ENCODE measurements at regions not wholly inside any gene's neighbourhood (a gene's known extent, or its start where the extent isn't known, plus 50 kb on each side); places are given as distances from the start of the nearest gene placed in this dataset.

DNA sequence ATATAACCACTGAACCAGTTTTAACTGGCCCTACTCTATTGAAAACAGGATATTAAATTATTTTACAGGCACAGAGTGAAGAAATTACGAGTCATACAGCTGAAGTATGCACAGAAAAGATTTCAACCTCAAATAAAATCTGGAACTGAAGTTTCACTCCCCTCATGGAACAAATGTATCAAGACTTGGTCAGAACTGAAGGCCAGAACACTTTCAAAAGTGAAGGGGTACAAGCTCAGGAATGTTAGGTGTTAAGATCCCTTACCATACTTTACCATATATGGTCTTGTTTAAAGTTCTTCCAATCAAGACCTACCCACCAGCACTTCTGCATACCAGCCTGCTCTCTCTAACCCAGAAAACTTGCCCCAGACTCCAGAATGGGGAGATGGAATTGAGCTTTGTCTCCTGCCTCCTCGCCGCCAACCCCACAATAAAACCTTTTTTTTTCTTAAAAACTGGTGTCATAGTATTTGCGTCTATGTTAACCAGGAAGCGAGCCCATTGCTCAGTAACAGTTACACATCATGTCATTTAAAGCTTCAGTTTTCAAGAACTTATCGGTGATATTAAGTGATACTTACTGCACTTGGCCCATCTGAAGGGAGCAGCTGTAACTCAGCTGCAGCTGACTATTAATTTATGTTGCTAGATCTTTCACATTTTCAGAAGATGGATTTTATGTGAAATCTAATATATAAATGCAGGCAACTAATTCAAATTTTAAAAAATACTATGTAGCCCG is 59.9 kb downstream of the OXSM start:
- TF ChIP-seq, protein P1, sequence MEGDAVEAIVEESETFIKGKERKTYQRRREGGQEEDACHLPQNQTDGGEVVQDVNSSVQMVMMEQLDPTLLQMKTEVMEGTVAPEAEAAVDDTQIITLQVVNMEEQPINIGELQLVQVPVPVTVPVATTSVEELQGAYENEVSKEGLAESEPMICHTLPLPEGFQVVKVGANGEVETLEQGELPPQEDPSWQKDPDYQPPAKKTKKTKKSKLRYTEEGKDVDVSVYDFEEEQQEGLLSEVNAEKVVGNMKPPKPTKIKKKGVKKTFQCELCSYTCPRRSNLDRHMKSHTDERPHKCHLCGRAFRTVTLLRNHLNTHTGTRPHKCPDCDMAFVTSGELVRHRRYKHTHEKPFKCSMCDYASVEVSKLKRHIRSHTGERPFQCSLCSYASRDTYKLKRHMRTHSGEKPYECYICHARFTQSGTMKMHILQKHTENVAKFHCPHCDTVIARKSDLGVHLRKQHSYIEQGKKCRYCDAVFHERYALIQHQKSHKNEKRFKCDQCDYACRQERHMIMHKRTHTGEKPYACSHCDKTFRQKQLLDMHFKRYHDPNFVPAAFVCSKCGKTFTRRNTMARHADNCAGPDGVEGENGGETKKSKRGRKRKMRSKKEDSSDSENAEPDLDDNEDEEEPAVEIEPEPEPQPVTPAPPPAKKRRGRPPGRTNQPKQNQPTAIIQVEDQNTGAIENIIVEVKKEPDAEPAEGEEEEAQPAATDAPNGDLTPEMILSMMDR (IDR thresholded peaks at IDR 0.05) = no peak
- TF ChIP-seq POLR2A (IDR thresholded peaks at IDR 0.05) = no peak

Measured in vagina (tissue), 2 donors.